Kidney (tissue), 13 donors: ENCODE measurements at regions not wholly inside any gene's neighbourhood (a gene's known extent, or its start where the extent isn't known, plus 50 kb on each side); places are given as distances from the start of the nearest gene placed in this dataset.
A peak's percentile ranks its signal among the peaks of the same experiment; 100 is the strongest.

Source experiments
- DNase-seq, 5 donors: peaks; one replicate each; pipeline ENCODE4 v3.0.0-alpha.2; 2013 to 2020
- FAIRE-seq: peaks from 2 replicates; lab custom pipeline; 2012; peaks lifted over from hg19 to GRCh38; lab: Jason Lieb, UNC
- H3K27ac ChIP-seq, 2 donors: one replicate each; pipeline ENCODE4 v1.7.0; 2013; ENCODE audit warnings: low read depth in 2 of 2, low read length in 2 of 2, inconsistent platforms in 1 of 2
- H3K27me3 ChIP-seq: one replicate; pipeline ENCODE4 v1.7.1; 2013; ENCODE audit warnings: low read length, inconsistent platforms; ENCODE audit not compliant: control insufficient read depth, insufficient read depth
- H3K36me3 ChIP-seq, 3 donors: one replicate each; pipeline versions ENCODE4 v1.7.0 to v1.7.1; 2013; ENCODE audit warnings: low read length in 3 of 3, control low read depth in 1 of 3, inconsistent platforms in 1 of 3; ENCODE audit not compliant: insufficient read depth in 3 of 3, control insufficient read depth in 2 of 3
- H3K4me1 ChIP-seq, 3 donors: one replicate each; pipeline versions ENCODE4 v1.7.0 to v1.7.1; 2013; ENCODE audit warnings: low read length in 3 of 3, inconsistent platforms in 1 of 3, low read depth in 1 of 3; ENCODE audit not compliant: control insufficient read depth in 2 of 3, insufficient read depth in 2 of 3
- H3K4me3 ChIP-seq, 3 donors: one replicate each; pipeline versions ENCODE4 v1.7.0 to v1.8.1; 2013; ENCODE audit warnings: low read length in 3 of 3, control low read depth in 1 of 3, inconsistent platforms in 1 of 3
- H3K9ac ChIP-seq, 3 donors: one replicate each; pipeline versions ENCODE4 v1.7.0 to v1.7.1; 2013; ENCODE audit warnings: low read length in 3 of 3, control low read depth in 1 of 3, inconsistent platforms in 1 of 3
- H3K9me3 ChIP-seq, 3 donors: one replicate each; pipeline versions ENCODE4 v1.7.0 to v1.7.1; 2013; ENCODE audit warnings: low read length in 3 of 3, control low read depth in 1 of 3, inconsistent platforms in 1 of 3; ENCODE audit not compliant: control insufficient read depth in 2 of 3, insufficient read depth in 1 of 3
- intact Hi-C: fragments of 100-400 bp; cut with DNase I; formaldehyde crosslinking; loops from one replicate; pipeline ENCODE4 v1.11.1; 2022
- TF ChIP-seq, protein P1 (sequence below): IDR thresholded peaks from 3 replicates; pipeline ENCODE4 v1.5.1; 2012; ENCODE audit warnings: mild to moderate bottlenecking, moderate library complexity, borderline replicate concordance; ENCODE audit not compliant: insufficient read depth; ENCODE audit errors: extremely low read depth
- donor health status: control.
- donor health status: control.
- donor health status: control.
- donor health status: control.
- donor health status: control.
- donor health status: DM: yes; HTN: yes; CAD: no.
- donor health status: Normal renal cell carcinoma (clear cell type).

DNA sequence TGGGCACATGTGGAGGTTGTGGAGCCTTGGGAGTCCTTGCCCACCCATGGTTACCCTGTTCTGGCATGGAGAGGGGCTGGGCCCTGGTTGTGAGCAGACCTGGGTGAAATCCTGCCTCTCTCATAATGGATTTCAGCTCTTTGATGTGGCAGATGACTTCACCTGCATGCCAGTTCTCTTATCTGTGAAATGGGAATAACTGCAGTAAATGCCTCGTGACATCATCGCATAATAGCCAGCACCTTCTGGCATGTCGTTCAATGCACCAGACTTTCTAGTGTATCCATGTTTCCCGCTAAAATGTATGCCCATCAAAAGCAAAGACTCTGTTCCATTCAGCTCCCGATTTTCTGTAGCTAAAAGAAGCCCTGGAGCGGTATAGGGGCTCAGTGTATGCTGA, 197.6 kb downstream of the MAF start:
- H3K9me3 ChIP-seq: peaks cover 0 to 4% (median 0%) of the 10 kb centered on the region in 3 donors
- intact Hi-C loops: no loop called here
- no peak overlapping the region for H3K9ac ChIP-seq
- no peak for DNase-seq
- H3K36me3 ChIP-seq: no peaks in the 10 kb centered on the region
- TF ChIP-seq, protein P1, sequence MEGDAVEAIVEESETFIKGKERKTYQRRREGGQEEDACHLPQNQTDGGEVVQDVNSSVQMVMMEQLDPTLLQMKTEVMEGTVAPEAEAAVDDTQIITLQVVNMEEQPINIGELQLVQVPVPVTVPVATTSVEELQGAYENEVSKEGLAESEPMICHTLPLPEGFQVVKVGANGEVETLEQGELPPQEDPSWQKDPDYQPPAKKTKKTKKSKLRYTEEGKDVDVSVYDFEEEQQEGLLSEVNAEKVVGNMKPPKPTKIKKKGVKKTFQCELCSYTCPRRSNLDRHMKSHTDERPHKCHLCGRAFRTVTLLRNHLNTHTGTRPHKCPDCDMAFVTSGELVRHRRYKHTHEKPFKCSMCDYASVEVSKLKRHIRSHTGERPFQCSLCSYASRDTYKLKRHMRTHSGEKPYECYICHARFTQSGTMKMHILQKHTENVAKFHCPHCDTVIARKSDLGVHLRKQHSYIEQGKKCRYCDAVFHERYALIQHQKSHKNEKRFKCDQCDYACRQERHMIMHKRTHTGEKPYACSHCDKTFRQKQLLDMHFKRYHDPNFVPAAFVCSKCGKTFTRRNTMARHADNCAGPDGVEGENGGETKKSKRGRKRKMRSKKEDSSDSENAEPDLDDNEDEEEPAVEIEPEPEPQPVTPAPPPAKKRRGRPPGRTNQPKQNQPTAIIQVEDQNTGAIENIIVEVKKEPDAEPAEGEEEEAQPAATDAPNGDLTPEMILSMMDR: no peak
- no peaks in the 10 kb centered on the region for H3K27me3 ChIP-seq
- no peak overlapping the region for H3K27ac ChIP-seq
- FAIRE-seq: no peak
- no peaks in the 10 kb centered on the region for H3K4me1 ChIP-seq
- H3K4me3 ChIP-seq: no peak overlapping the region

- TF ChIP-seq, protein P1: no peak
- Histone ChIP-seq H3K9me3 (peaks cover 0 to 4% (median 0%) of the 10 kb centered on the region in 3 donors), H3K36me3 (no peaks in the 10 kb centered on the region), H3K4me1 (no peaks in the 10 kb centered on the region), H3K27ac (no peak overlapping the region), H3K27me3 (no peaks in the 10 kb centered on the region), H3K4me3 (no peak overlapping the region), H3K9ac (no peak overlapping the region)
- FAIRE-seq: no peak
- intact Hi-C loops: no loop called here
- peak in 4 of 5 donors; percentile 35 to 86 (median 45) for DNase-seq
Measured at GRCh38 chr16:79402356-79402755, 198.2 kb downstream of the MAF start.

GRCh38 chr16:79401782-79402181, 198.8 kb downstream of the MAF start:
- peaks cover 0 to 4% (median 0%) of the 10 kb centered on the region in 3 donors for H3K9me3 ChIP-seq
- intact Hi-C loops: no loop called here
- H3K27ac ChIP-seq: no peak overlapping the region
- H3K27me3 ChIP-seq: no peaks in the 10 kb centered on the region
- no peak overlapping the region for H3K9ac ChIP-seq
- DNase-seq (no peak), FAIRE-seq (no peak)
- H3K36me3 ChIP-seq: no peaks in the 10 kb centered on the region
- no peak overlapping the region for H3K4me3 ChIP-seq
- no peaks in the 10 kb centered on the region for H3K4me1 ChIP-seq
- TF ChIP-seq, protein P1: no peak

GRCh38 chr16:79401157-79401556, 199.4 kb downstream of the MAF start:
- intact Hi-C loops: no loop called here
- no peaks in the 10 kb centered on the region for H3K27me3 ChIP-seq
- no peak for FAIRE-seq
- no peak overlapping the region for H3K27ac ChIP-seq
- no peak for DNase-seq
- H3K4me3 ChIP-seq: no peak overlapping the region
- no peaks in the 10 kb centered on the region for H3K36me3 ChIP-seq
- H3K9me3 ChIP-seq: peaks cover 0 to 4% (median 0%) of the 10 kb centered on the region in 3 donors
- TF ChIP-seq, protein P1: no peak
- no peaks in the 10 kb centered on the region for H3K4me1 ChIP-seq
- no peak overlapping the region for H3K9ac ChIP-seq
